Stimulated activated CD4-positive, alpha-beta T cell treated with anti-CD3 and anti-CD28 coated beads, Interleukin-4, amount 100 ng/mL, for 1 hour (primary cell): ENCODE measurements at regions not wholly inside any gene's neighbourhood (a gene's known extent, or its start where the extent isn't known, plus 50 kb on each side); places are given as distances from the start of the nearest gene placed in this dataset.

Experiments
- DNase-seq: peaks from one replicate; pipeline ENCODE4 v3.0.0-alpha.2; 2020

- DNase-seq, result no peak
These were observed 333.1 kb downstream of the CXCL12 start for GRCh38 chr10:44051584-44052385.

GRCh38 chr10:44051091-44051490 is 333.8 kb downstream of the CXCL12 start:
- no peak for DNase-seq

GRCh38 chr10:44049301-44050015 is 335.4 kb downstream of the CXCL12 start:
- no peak for DNase-seq

DNA sequence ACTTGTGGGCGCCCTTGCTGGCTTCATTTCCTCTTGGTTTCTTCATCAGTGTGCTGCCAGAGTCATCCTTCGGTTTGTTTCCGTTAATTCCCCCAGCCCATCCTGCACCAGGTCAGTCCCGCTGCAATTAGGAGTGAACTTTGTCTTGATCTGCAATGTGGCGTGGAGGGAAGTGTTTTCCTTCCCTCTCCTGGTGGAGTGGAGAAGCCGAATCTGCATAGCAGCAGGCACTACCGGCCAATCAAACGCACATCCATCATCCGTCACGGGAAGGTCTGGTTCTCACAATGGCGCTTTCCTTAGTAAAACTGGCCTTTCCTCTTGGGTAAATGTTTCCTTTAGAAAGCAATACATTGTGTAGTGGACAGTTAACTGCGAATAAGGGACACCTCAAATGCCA is 337.5 kb downstream of the CXCL12 start:
- DNase-seq, result no peak

DNA sequence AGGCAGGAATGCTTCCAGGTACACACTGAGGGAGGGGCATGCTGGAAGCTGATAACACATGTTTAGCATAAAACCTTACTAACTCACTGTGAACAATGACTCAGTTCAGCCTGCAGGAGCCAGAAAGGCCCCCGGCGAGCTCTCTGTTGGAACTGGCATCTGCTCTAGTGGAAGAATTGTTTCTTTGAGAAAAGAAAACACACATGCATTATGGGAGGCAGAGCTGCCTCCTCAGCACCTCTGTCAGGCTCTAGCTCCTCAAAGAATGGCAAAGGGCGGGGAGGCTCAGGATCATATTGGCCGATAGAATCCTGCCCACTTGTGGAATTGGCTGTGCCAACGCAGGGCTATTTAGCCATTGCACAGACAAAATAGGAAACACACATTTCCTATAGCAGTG is 338.3 kb downstream of the CXCL12 start:
- no peak for DNase-seq

DNA sequence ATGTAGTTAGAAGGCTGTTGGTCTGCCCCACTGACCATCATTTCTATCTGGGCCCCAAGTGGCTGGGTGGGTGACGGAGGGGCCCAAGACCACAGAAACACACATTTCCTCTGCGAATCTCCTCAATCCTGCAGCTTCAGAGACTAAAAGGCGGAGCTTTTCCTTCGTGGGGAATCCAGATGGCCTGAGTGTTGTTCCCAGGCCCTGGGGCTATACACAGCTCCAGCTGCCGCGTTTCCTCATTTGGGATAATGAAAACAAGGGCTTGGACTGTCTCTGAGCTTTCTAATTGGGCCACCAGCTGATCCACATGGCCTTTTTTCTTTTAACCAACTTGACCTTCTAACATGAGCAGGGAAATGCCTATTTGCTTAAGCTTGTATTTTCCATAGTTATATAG is 339.9 kb downstream of the CXCL12 start:
- DNase-seq, result no peak

DNA sequence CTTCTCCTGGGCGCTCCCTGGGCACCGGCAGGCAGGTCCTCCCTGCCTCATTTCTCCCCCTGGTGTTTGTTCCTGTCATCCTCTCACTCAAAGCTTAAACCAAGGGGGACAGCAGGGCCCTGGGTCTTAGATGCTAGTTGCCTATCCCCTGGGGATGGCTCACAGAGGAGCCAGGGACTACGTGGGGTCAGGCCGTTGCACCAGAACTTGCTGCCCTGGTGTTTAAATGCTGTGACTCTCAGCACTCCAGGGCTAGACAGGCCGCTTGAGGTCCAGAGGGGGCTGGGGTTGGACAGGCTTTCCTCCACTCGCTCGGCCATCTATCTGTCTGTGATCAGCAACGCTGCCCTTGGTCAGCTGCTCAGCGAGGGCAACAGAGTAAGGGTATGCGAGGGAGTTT is 340.3 kb downstream of the CXCL12 start:
- no peak for DNase-seq

- no peak for DNase-seq
These were observed 341.1 kb downstream of the CXCL12 start for GRCh38 chr10:44043646-44044375.

DNA sequence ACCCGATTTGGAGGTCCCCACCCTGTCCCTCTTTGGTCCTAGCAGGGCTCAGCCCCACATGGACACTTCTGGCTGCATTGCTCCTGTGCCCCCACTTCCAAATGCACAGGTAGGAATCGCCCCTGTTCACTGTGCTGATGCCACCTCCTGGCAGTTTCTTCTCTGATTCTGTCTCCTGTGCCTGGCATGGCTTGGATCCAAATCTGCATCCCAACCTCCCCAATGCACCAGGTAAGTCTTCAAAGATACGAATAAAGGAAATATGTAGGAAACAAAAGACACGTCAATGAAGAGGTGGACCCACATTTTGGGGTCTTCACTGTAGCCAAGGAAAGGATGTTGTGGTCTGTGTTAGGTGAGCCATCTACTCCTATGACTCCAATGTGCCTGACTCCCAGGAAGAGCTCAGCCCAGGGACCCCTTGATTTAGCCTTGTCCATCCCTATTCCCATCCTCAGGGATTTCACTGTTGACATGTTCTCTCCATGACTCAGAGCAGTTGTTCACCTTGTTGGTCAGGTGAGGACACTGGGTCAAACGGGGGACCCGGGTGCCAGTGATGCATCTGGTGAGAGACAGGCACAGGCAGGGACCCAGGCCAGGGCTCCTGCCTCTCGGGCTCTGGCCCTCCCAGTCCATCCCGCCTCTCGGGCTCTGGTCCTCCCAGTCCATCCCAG is 341.8 kb downstream of the CXCL12 start:
- DNase-seq, result no peak

DNA sequence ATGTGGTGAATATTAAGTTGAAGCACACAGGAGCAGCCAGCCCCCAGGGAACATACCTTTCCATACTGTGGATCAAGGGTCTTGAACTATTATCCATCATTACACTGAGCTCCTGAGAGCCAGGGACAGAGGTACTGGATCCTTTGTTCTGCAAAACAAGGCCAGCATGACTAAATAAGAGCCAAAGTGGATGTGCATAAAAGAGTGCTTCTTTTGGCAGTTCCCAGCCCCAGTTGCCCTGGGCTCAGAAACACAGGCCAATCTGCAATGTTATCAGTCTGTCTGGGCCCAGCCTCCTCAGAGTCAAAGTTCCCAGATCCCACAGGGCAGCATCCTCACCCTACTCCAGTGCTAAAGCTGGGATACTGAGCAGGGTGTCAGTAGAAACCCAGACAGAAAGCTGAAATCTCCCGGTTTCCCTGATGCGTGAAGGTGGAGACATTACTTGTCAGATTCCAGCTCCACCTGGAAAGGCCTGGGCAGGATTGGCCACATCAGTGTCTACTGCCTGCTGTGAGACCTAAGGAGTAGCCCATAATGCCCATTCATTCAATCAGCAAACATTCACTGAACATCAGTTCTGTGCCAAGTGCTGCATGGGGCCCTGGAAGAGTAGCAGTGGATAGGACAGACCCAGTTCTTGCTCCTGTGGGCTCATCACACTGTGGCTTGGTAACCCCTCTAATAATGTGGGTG is 342.7 kb downstream of the CXCL12 start:
- DNase-seq, result no peak

GRCh38 chr10:44039599-44039998 is 345.3 kb downstream of the CXCL12 start:
- DNase-seq, result no peak

- DNase-seq, result no peak
These were observed 348.5 kb downstream of the CXCL12 start for GRCh38 chr10:44036425-44036824.

GRCh38 chr10:44035474-44036197 is 349.3 kb downstream of the CXCL12 start:
- DNase-seq, result no peak

- DNase-seq, result no peak
These were observed 350.0 kb downstream of the CXCL12 start for GRCh38 chr10:44034946-44035345.

GRCh38 chr10:44033008-44033407 is 351.9 kb downstream of the CXCL12 start:
- no peak for DNase-seq

GRCh38 chr10:44032216-44032615 is 352.7 kb downstream of the CXCL12 start:
- no peak for DNase-seq

DNA sequence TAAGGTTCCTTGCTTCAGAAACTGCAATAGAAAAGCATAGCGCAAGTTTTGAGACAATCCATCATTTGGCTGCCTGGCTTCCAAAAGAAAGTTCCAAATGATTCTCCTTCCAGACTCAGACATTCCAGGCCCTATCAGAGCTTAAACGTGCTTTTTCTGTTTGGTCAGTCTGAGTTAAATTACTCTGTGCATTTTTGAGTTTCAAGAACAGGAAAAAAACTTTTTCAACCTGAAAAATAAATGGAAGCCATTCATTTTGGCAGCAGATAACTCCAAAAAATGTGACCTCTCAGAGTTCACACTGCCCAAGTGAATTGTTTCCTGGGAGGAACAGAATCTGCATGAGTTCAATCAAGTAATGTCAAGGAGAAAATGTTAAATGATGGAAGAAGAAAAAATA is 354.2 kb downstream of the CXCL12 start:
- no peak for DNase-seq

DNA sequence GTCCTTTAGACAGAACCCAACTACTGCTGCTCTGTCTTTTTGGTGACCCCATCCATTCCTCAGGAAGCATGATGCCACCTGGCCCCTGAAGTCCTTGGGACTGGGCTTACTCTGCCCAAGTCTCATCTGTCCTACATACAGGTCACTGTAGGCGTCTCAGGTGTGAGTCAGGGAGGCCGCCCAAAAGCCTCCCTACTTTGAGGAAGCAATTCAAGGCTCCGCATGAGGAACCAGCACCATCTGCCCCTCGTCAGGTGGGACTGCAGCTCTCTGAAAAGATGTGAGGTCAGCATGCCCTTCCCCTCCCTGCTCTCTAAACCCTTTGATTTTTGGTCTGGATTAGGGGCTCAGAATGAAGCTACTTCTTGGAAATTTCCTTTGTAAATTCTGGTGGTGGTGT is 354.8 kb downstream of the CXCL12 start:
- DNase-seq, result no peak

DNA sequence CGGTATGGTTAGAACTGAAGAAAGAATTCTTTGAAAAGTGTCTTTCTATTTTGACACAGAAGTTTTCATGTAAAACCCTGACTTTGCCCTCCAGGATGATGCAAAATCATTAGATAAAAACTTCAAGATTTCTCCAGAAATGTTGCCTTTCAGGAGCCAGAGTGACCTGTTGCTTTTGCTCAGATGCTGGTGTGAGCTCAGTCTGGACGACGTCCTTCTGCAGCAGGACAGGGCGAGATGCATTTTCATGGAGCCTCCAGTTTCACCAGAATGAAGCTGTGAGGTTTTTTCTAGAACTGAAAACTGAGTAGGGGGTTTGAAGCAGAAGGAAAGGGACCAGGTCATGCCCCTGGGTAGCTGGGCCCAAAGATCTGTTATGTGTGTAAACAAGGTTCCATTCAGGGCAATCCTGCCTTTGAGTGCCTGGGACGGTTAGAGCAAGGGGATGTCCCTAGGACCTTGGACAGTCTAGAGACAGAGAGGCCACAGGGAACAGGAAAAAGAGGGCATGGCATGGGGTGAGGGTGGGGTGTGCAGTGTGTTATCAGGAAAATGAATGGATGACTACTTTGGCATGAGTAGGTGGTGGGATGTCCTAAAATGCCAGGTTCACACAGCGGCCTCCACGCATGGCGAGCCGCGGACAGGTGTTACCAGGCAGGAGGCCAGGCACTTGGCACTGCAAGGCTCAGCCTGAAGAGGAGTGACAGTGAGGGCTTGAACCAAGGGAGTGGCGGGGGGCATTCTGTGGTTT is 356.3 kb downstream of the CXCL12 start:
- DNase-seq, result no peak

DNA sequence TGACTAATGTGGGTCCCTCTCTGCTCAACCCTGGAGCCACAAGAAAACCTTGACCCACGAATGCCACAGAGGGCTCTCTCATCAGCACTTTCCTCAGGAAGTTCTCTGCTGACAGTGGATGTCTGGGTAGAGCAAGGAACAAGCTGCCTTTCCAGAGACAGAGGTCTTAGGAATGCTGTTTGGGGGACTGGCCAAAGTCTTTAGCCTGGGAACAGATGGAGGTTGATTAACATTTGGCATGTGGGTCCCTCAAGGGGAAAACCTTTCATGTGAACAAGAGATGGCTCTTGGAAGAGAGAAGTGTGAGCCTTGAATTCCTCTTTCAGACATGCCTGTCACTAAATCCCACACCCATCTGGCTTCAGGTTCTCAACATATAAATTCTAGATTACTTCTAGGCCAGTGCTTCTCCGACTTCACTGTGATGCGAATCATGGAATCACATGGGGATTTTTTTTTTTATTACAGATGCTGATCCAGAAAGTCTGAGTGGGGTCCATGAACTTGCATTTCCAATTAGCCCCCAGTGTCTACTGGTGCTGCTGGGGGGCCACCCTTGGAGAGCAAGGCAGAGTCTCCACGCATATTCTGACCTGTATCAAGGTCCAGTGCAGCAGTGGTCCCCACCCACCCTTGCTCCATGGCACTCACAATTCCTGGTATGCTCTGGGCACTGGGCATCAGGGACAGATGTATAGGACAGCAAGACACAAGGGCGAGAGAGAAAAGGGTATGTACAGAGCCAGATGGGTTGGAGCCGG is 360.4 kb downstream of the CXCL12 start:
- no peak for DNase-seq
